ENCODE measurements at regions not wholly inside any gene's neighbourhood (a gene's known extent, or its start where the extent isn't known, plus 50 kb on each side); places are given as distances from the start of the nearest gene placed in this dataset.

GRCh38 chr15:62495670-62496614, 330.9 kb upstream of the C2CD4B start:
- no peaks in the 10 kb centered on the region for H3K27me3 Mint-ChIP-seq
- Histone ChIP-seq H3K9me3 (ENCODE audit: control extremely low read depth in 1 of 3, control insufficient read depth in 2 of 3, insufficient read depth in 1 of 3, low read length in 2 of 3) (no peaks in the 10 kb centered on the region), H3K79me2 (ENCODE audit: control insufficient read depth, insufficient read depth, low read length) (no peaks in the 10 kb centered on the region), H3K27me3 (replicated peaks in 1 of 4; ENCODE audit: control extremely low read depth in 1 of 4, control insufficient read depth in 3 of 4, insufficient read depth in 4 of 4, low read length in 3 of 4) (no peaks in the 10 kb centered on the region), H2AFZ (ENCODE audit: insufficient read depth, low read depth, low read length, poor library complexity, severe bottlenecking) (no peak overlapping the region), H3K4me2 (replicated peaks; ENCODE audit: low read depth, low read length, poor library complexity, severe bottlenecking) (no peak overlapping the region), H4K20me1 (ENCODE audit: control insufficient read depth, insufficient read depth, low read length, poor library complexity, severe bottlenecking) (no peaks in the 10 kb centered on the region), H3K36me3 (replicated peaks in 1 of 2; ENCODE audit: control extremely low read depth in 1 of 2, control insufficient read depth in 1 of 2, extremely low read depth in 1 of 2, insufficient read depth in 2 of 2, low read length in 1 of 2) (no peaks in the 10 kb centered on the region), H3K9ac (ENCODE audit: low read length) (no peak overlapping the region), H3K27ac (ENCODE audit: low read length in 2 of 2) (no peak overlapping the region), H3K4me1 (ENCODE audit: control insufficient read depth in 2 of 2, insufficient read depth in 2 of 2, low read length in 2 of 2) (no peaks in the 10 kb centered on the region), H3K4me3 (ENCODE audit: control extremely low read depth in 1 of 5, extremely low read depth in 1 of 5, insufficient read depth in 1 of 5, low read depth in 2 of 5, low read length in 4 of 5) (no peak overlapping the region)
- intact Hi-C loops (cut with micrococcal nuclease): no loop called here
- 96% methylated on average over 4 of the region's 9 CpGs for WGBS (ENCODE audit: insufficient coverage)
- no peak for DNase-seq
- POLR2A ChIA-PET: no interaction called here
- ATAC-seq (ENCODE audit: low read depth): no peak
- no peak overlapping the region for H3K27ac Mint-ChIP-seq
- no peaks in the 10 kb centered on the region for H3K4me1 Mint-ChIP-seq
- CTCF ChIA-PET: no interaction called here
- no peaks in the 10 kb centered on the region for H3K9me3 Mint-ChIP-seq (ENCODE audit: insufficient read depth)
- TF ChIP-seq CTCF (IDR thresholded peaks at IDR 0.05) (no peak), EZH2 (IDR thresholded peaks at IDR 0.05; ENCODE audit: borderline replicate concordance, insufficient read depth, low read depth, low read length, poor library complexity, severe bottlenecking) (no peak)
- no peak overlapping the region for H3K4me3 Mint-ChIP-seq

DNA sequence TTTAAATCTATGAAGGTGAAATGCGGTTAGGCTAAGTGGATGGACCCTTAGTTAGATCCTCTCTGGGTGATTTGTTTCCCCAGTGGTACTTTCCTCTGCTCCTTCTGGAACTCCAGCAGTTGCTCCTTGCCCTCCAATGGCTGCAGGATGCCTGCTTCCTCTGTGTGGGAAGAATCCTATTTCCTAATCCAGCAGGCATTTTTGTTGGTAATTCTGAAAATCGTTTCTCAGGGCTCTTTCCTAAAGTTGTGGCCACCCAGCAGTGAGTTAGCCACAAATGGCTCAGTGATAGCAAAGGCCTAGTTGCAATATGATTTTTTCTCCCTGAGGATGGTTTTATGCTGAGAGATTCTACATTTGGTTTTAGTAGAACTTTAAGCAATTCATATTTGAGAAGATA, 332.3 kb upstream of the C2CD4B start:
- H3K9me3 ChIP-seq (ENCODE audit: control extremely low read depth in 1 of 3, control insufficient read depth in 2 of 3, insufficient read depth in 1 of 3, low read length in 2 of 3): no peaks in the 10 kb centered on the region
- CTCF ChIA-PET: no interaction called here
- no peak overlapping the region for H3K4me3 ChIP-seq (ENCODE audit: control extremely low read depth in 1 of 5, extremely low read depth in 1 of 5, insufficient read depth in 1 of 5, low read depth in 2 of 5, low read length in 4 of 5)
- DNase-seq: no peak
- no peaks in the 10 kb centered on the region for H3K4me1 Mint-ChIP-seq
- H4K20me1 ChIP-seq (ENCODE audit: control insufficient read depth, insufficient read depth, low read length, poor library complexity, severe bottlenecking): no peaks in the 10 kb centered on the region
- WGBS (ENCODE audit: insufficient coverage): 83% methylated on average over 2 of the region's 2 CpGs
- no peak overlapping the region for H3K4me3 Mint-ChIP-seq
- H3K4me2 ChIP-seq (replicated peaks; ENCODE audit: low read depth, low read length, poor library complexity, severe bottlenecking): no peak overlapping the region
- no peak for ATAC-seq (ENCODE audit: low read depth)
- H3K27ac Mint-ChIP-seq: no peak overlapping the region
- TF ChIP-seq CTCF (IDR thresholded peaks at IDR 0.05): no peak
- no peak for TF ChIP-seq EZH2 (IDR thresholded peaks at IDR 0.05; ENCODE audit: borderline replicate concordance, insufficient read depth, low read depth, low read length, poor library complexity, severe bottlenecking)
- H3K4me1 ChIP-seq (ENCODE audit: control insufficient read depth in 2 of 2, insufficient read depth in 2 of 2, low read length in 2 of 2): no peaks in the 10 kb centered on the region
- no peaks in the 10 kb centered on the region for H3K36me3 ChIP-seq (replicated peaks in 1 of 2; ENCODE audit: control extremely low read depth in 1 of 2, control insufficient read depth in 1 of 2, extremely low read depth in 1 of 2, insufficient read depth in 2 of 2, low read length in 1 of 2)
- H3K9ac ChIP-seq (ENCODE audit: low read length): no peak overlapping the region
- no peaks in the 10 kb centered on the region for H3K79me2 ChIP-seq (ENCODE audit: control insufficient read depth, insufficient read depth, low read length)
- POLR2A ChIA-PET: no interaction called here
- no peaks in the 10 kb centered on the region for H3K9me3 Mint-ChIP-seq (ENCODE audit: insufficient read depth)
- H2AFZ ChIP-seq (ENCODE audit: insufficient read depth, low read depth, low read length, poor library complexity, severe bottlenecking): no peak overlapping the region
- intact Hi-C loops (cut with micrococcal nuclease): no loop called here
- no peaks in the 10 kb centered on the region for H3K27me3 ChIP-seq (replicated peaks in 1 of 4; ENCODE audit: control extremely low read depth in 1 of 4, control insufficient read depth in 3 of 4, insufficient read depth in 4 of 4, low read length in 3 of 4)
- H3K27ac ChIP-seq (ENCODE audit: low read length in 2 of 2): no peak overlapping the region
- H3K27me3 Mint-ChIP-seq: no peaks in the 10 kb centered on the region

Data from B cell (primary cell).